Fibroblast of gingiva (primary cell): ENCODE measurements at regions not wholly inside any gene's neighbourhood (a gene's known extent, or its start where the extent isn't known, plus 50 kb on each side); places are given as distances from the start of the nearest gene placed in this dataset.
"Not testable (repeated sequence)": the region's sequence is repeated elsewhere in the genome, so short reads cannot be mapped to it uniquely, and the experiment has no call there.

ENCODE experiments used
- DNase-seq: peaks from one replicate; pipeline ENCODE4 v3.0.0-alpha.2; 2011; ENCODE audit warnings: low read depth

- no peak for DNase-seq
Observed at GRCh38 chr12:127143020-127143419, 1124.0 kb upstream of the TMEM132C start.

GRCh38 chr12:127144770-127145169, 1122.2 kb upstream of the TMEM132C start:
- DNase-seq: no peak

GRCh38 chr12:127145241-127145928, 1121.6 kb upstream of the TMEM132C start:
- peak; percentile 46 for DNase-seq

GRCh38 chr12:127145929-127146789, 1120.8 kb upstream of the TMEM132C start:
- peak; percentile 74 for DNase-seq

GRCh38 chr12:127146991-127147718, 1119.8 kb upstream of the TMEM132C start:
- no peak for DNase-seq

- DNase-seq: no peak
Observed at GRCh38 chr12:127147724-127148123, 1119.2 kb upstream of the TMEM132C start.

GRCh38 chr12:127148318-127148717, 1118.7 kb upstream of the TMEM132C start:
- DNase-seq: no peak

GRCh38 chr12:127149226-127149964, 1117.6 kb upstream of the TMEM132C start:
- peak; percentile 84 for DNase-seq

- no peak for DNase-seq
Observed at GRCh38 chr12:127150028-127150427, 1116.9 kb upstream of the TMEM132C start.

GRCh38 chr12:127150479-127150878, 1116.5 kb upstream of the TMEM132C start:
- no peak for DNase-seq

GRCh38 chr12:127150956-127151355, 1116.0 kb upstream of the TMEM132C start:
- DNase-seq: no peak

- DNase-seq: no peak
Observed at GRCh38 chr12:127153996-127154395, 1113.0 kb upstream of the TMEM132C start.

GRCh38 chr12:127154830-127155229, 1112.1 kb upstream of the TMEM132C start:
- not testable (repeated sequence) for DNase-seq

- not testable (repeated sequence) for DNase-seq
Observed at GRCh38 chr12:127155935-127156619, 1110.9 kb upstream of the TMEM132C start.

GRCh38 chr12:127157501-127158366, 1109.2 kb upstream of the TMEM132C start:
- DNase-seq: not testable (repeated sequence)

- no peak for DNase-seq
Observed at GRCh38 chr12:127158385-127159061, 1108.4 kb upstream of the TMEM132C start.

- DNase-seq: no peak
Observed at GRCh38 chr12:127161466-127161865, 1105.5 kb upstream of the TMEM132C start.

- DNase-seq: no peak
Observed at GRCh38 chr12:127162307-127162706, 1104.7 kb upstream of the TMEM132C start.

- DNase-seq: peak; percentile 54
Observed at GRCh38 chr12:127162902-127163301, 1104.1 kb upstream of the TMEM132C start.
